ENCODE measurements at regions not wholly inside any gene's neighbourhood (a gene's known extent, or its start where the extent isn't known, plus 50 kb on each side); places are given as distances from the start of the nearest gene placed in this dataset.
"Not testable (repeated sequence)": the region's sequence is repeated elsewhere in the genome, so short reads cannot be mapped to it uniquely, and the experiment has no call there.

DNA sequence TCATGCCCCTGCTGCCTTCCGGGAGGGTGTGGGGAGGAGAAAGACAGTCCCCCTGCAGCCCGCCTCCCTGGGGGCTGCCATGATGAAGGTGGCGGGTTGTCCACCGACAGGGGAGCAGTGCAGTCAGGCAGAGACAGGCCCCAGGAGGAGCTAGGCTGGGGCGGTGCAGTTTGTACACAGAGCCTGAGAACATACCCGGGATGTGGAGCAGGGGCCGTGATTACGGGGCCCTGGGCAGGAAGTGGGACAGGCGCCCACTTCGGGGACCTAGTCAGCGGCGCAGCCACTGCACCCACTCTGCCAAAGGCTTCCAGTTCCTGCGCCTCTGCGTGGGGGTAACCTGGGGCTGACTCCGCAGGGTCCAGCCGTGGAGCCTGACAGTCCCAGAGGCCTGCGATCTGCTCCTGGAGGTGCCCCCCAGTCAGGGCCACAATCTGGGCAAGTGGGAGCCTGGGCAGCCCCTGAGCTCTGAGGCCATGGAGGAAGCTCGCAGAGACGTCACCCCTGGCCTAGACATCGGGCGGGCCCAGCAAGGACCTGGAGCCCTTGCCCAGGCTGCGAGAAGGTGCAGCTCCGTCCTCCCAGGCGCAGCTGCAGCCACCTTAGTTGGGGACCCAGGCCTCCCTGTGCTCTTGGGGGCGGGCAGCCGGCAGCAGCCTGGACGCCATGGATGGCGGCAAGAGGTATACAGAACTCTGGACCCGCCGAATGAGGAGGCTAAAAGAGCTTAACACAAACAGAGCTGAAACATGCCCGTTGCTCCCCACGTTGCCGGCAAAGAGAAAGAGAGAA, 1356.8 kb downstream of the XPNPEP1 start:
- no peaks in the 10 kb centered on the region for H3K27me3 Mint-ChIP-seq
- H3K9me3 Mint-ChIP-seq = no peaks in the 10 kb centered on the region
- no peaks in the 10 kb centered on the region for H3K36me3 Mint-ChIP-seq (ENCODE audit: low read depth)
- ATAC-seq (no peak), DNase-seq (no peak)
- H3K4me1 Mint-ChIP-seq = no peaks in the 10 kb centered on the region
- no peak overlapping the region for H3K27ac Mint-ChIP-seq
- H3K4me3 Mint-ChIP-seq = no peak overlapping the region

- Mint-ChIP-seq H3K27me3 (no peaks in the 10 kb centered on the region), H3K4me1 (no peaks in the 10 kb centered on the region), H3K4me3 (no peak overlapping the region), H3K9me3 (no peaks in the 10 kb centered on the region), H3K36me3 (ENCODE audit: low read depth) (no peaks in the 10 kb centered on the region), H3K27ac (no peak overlapping the region)
- DNase-seq = no peak
- no peak for ATAC-seq
Measured at GRCh38 chr10:108562105-108562504, 1361.2 kb downstream of the XPNPEP1 start.

GRCh38 chr10:108561649-108562048, 1361.7 kb downstream of the XPNPEP1 start:
- DNase-seq (no peak), ATAC-seq (no peak)
- H3K27ac Mint-ChIP-seq = no peak overlapping the region
- no peak overlapping the region for H3K4me3 Mint-ChIP-seq
- no peaks in the 10 kb centered on the region for H3K4me1 Mint-ChIP-seq
- no peaks in the 10 kb centered on the region for H3K9me3 Mint-ChIP-seq
- H3K36me3 Mint-ChIP-seq (ENCODE audit: low read depth) = no peaks in the 10 kb centered on the region
- H3K27me3 Mint-ChIP-seq = no peaks in the 10 kb centered on the region

DNA sequence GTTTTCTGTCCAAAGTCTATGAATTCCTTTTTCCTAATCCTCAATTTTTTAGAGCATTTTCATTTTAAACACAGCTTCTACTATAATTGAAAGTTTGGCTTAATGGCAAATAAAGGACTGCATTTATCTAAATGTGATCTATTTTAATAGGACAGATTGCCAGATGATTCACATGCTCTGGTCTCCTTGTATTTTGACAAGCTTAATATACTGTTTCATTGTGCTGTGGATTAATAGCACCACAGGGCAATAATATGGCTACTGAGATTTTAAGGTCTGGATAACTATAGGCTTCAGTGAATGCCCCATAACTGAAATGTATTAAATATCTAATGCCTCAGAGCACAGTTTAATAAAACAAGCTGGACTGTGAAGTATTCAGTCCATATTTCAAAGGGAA, 1362.8 kb downstream of the XPNPEP1 start:
- Mint-ChIP-seq H3K36me3 (ENCODE audit: low read depth) (no peaks in the 10 kb centered on the region), H3K27me3 (no peaks in the 10 kb centered on the region), H3K27ac (no peak overlapping the region), H3K4me3 (no peak overlapping the region), H3K4me1 (no peaks in the 10 kb centered on the region), H3K9me3 (no peaks in the 10 kb centered on the region)
- no peak for DNase-seq
- ATAC-seq = no peak

GRCh38 chr10:108556186-108556585, 1367.1 kb downstream of the XPNPEP1 start:
- DNase-seq = no peak
- Mint-ChIP-seq H3K9me3 (peaks cover 14% of the 10 kb centered on the region), H3K27ac (no peak overlapping the region), H3K27me3 (no peaks in the 10 kb centered on the region), H3K4me3 (no peak overlapping the region), H3K4me1 (no peaks in the 10 kb centered on the region), H3K36me3 (ENCODE audit: low read depth) (no peaks in the 10 kb centered on the region)
- ATAC-seq = no peak

DNA sequence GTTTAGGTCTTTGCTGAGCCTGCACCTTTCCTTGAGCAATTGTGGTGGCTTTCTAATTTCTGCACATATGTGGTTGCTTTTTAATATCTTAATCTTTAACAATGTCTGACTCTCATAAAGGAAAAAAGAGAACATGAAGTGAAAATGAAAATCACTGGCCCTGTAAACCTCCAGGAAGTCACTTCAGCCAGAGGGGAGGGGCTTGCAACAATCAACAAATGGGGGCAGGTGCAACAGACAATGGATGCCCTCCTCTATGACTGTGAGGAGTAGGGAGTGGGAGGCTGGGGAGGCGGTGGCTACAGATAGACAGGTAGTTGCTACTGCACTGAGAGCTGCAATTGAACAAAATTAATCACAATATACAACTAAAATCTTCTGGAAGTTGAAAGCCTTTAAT, 1377.4 kb downstream of the XPNPEP1 start:
- DNase-seq (no peak), ATAC-seq (no peak)
- Mint-ChIP-seq H3K9me3 (no peaks in the 10 kb centered on the region), H3K27ac (no peak overlapping the region), H3K27me3 (no peaks in the 10 kb centered on the region), H3K4me1 (no peaks in the 10 kb centered on the region), H3K4me3 (no peak overlapping the region), H3K36me3 (ENCODE audit: low read depth) (no peaks in the 10 kb centered on the region)

- Mint-ChIP-seq H3K4me1 (no peaks in the 10 kb centered on the region), H3K9me3 (no peaks in the 10 kb centered on the region), H3K4me3 (no peak overlapping the region), H3K27me3 (no peaks in the 10 kb centered on the region), H3K27ac (no peak overlapping the region), H3K36me3 (ENCODE audit: low read depth) (no peaks in the 10 kb centered on the region)
- peak; percentile 51 for DNase-seq
- no peak for ATAC-seq
Measured at GRCh38 chr10:108544500-108545120, 1378.7 kb downstream of the XPNPEP1 start.

DNA sequence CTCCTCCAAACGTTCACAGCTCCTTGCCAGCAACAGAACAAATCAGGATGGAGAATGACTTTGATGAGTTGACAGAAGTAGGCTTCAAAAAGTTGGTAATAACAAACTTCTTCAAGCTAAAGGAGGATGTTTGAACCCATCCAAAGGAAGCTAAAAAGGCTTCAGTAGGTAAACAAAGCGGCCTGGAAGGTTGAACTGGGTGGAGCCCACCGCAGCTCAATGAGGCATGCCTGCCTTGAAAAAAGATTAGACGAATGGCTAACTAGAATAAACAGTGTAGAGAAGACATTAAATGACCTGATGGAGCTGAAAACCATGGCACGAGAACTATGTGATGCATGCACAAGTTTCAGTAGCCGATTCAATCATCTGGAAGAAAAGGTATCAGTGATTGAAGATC, 1369.0 kb upstream of the SORCS1 start:
- H3K4me3 Mint-ChIP-seq; H3K4me1 Mint-ChIP-seq; H3K27me3 Mint-ChIP-seq; H3K27ac Mint-ChIP-seq; H3K9me3 Mint-ChIP-seq; DNase-seq; ATAC-seq; H3K36me3 Mint-ChIP-seq (ENCODE audit: low read depth): not testable (repeated sequence)

GRCh38 chr10:108523016-108523800, 1358.7 kb upstream of the SORCS1 start:
- H3K9me3 Mint-ChIP-seq = peaks cover 9% of the 10 kb centered on the region
- no peaks in the 10 kb centered on the region for H3K4me1 Mint-ChIP-seq
- no peaks in the 10 kb centered on the region for H3K36me3 Mint-ChIP-seq (ENCODE audit: low read depth)
- no peak for DNase-seq
- H3K27me3 Mint-ChIP-seq = no peaks in the 10 kb centered on the region
- H3K27ac Mint-ChIP-seq = no peak overlapping the region
- no peak overlapping the region for H3K4me3 Mint-ChIP-seq
- no peak for ATAC-seq

DNA sequence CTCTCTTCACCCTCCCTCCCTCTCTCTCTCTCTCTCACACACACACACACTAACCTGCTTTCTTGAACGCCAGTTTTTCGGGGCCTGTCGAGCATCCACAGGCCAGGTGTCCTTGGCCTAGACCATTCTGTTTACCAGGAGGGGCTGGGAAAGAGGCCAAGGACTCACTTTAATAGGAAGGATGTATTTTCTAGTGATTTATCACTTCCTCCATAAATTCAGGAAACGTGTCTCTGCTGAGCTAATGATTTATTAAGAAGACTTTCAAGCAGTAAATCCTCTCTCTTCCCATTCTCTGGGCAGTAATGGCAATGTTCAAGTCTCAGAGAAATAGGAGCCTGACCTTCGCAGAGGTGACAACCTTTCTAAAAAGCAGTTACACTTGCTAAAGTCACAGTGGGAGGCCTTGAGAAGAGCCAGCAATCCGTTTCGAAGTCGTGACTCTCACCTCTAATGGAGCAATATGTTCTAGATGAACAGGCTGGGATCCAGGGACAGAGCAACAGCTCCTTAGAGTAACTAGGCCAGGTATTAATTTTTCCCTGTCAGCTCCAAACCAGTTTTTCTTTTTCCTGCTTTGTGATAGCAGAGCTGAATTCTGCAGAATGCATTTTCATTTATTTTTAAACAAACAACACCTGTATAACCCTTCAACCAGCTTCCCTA, 1357.5 kb upstream of the SORCS1 start:
- H3K4me1 Mint-ChIP-seq = no peaks in the 10 kb centered on the region
- ATAC-seq (no peak), DNase-seq (no peak)
- peaks cover 15% of the 10 kb centered on the region for H3K9me3 Mint-ChIP-seq
- no peak overlapping the region for H3K27ac Mint-ChIP-seq
- H3K36me3 Mint-ChIP-seq (ENCODE audit: low read depth) = no peaks in the 10 kb centered on the region
- no peaks in the 10 kb centered on the region for H3K27me3 Mint-ChIP-seq
- H3K4me3 Mint-ChIP-seq = no peak overlapping the region

GRCh38 chr10:108515821-108516220, 1351.3 kb upstream of the SORCS1 start:
- ATAC-seq (no peak), DNase-seq (no peak)
- Mint-ChIP-seq H3K27me3 (no peaks in the 10 kb centered on the region), H3K4me1 (no peaks in the 10 kb centered on the region), H3K36me3 (ENCODE audit: low read depth) (no peaks in the 10 kb centered on the region), H3K4me3 (no peak overlapping the region), H3K27ac (no peak overlapping the region), H3K9me3 (peaks cover 17% of the 10 kb centered on the region)

DNA sequence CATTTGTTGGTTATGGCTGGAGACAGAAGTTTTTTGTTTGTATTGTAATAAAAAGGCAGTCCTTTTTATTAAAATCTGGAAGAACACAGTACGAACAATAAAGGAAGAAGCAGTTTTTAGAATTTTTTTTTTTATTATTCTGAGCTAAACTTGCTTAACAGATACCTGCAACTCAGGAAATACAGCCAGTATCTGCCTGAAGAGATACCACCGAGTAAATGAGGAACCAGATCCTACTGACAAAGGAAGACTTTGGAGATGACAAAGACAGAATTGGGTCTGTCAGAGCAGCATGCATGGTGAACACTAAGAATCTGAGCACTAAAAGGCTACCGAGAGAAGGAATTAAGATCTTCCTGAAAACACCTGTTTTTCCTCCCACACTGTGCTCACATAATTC, 1335.9 kb upstream of the SORCS1 start:
- H3K27ac Mint-ChIP-seq = no peak overlapping the region
- H3K9me3 Mint-ChIP-seq = peaks cover 17% of the 10 kb centered on the region
- ATAC-seq = no peak

GRCh38 chr10:108496106-108496505, 1331.6 kb upstream of the SORCS1 start:
- no peaks in the 10 kb centered on the region for H3K4me1 Mint-ChIP-seq
- H3K4me3 Mint-ChIP-seq = no peak overlapping the region
- ATAC-seq (no peak), DNase-seq (no peak)
- no peak overlapping the region for H3K27ac Mint-ChIP-seq
- H3K27me3 Mint-ChIP-seq = no peaks in the 10 kb centered on the region
- H3K9me3 Mint-ChIP-seq = peaks cover 25% of the 10 kb centered on the region
- no peaks in the 10 kb centered on the region for H3K36me3 Mint-ChIP-seq (ENCODE audit: low read depth)

More for the DNA sequence above, 1335.9 kb upstream of the SORCS1 start:
- Mint-ChIP-seq H3K4me3 (no peak overlapping the region), H3K27me3 (no peaks in the 10 kb centered on the region), H3K4me1 (no peaks in the 10 kb centered on the region), H3K36me3 (ENCODE audit: low read depth) (no peaks in the 10 kb centered on the region)
- DNase-seq = no peak

- DNase-seq = no peak
- Mint-ChIP-seq H3K36me3 (ENCODE audit: low read depth) (no peaks in the 10 kb centered on the region), H3K4me1 (no peaks in the 10 kb centered on the region), H3K27me3 (no peaks in the 10 kb centered on the region), H3K4me3 (no peak overlapping the region), H3K27ac (no peak overlapping the region), H3K9me3 (peaks cover 14% of the 10 kb centered on the region)
- ATAC-seq = no peak
Measured at GRCh38 chr10:108490944-108491343, 1326.4 kb upstream of the SORCS1 start.

All from activated naive CD8-positive, alpha-beta T cell treated with anti-CD3 and anti-CD28 coated beads, Interleukin-2, amount 50 U/mL, for 24 hours (primary cell).